Activated CD8-positive, alpha-beta memory T cell treated with anti-CD3 and anti-CD28 coated beads for 48 hours (primary cell): ENCODE measurements at regions not wholly inside any gene's neighbourhood (a gene's known extent, or its start where the extent isn't known, plus 50 kb on each side); places are given as distances from the start of the nearest gene placed in this dataset.

ENCODE experiments used
- DNase-seq, 3 experiments: peaks; one replicate each; pipeline ENCODE4 v3.0.0-alpha.2; 2020; ENCODE audit warnings: low read depth in 2 of 3, low spot score in 2 of 3

GRCh38 chr5:5804478-5805233 is 382.2 kb downstream of the ICE1 start:
- DNase-seq, result no peak

GRCh38 chr5:5800801-5801761 is 378.6 kb downstream of the ICE1 start:
- DNase-seq, result no peak

GRCh38 chr5:5799826-5800225 is 377.3 kb downstream of the ICE1 start:
- no peak for DNase-seq

GRCh38 chr5:5799229-5799628 is 376.8 kb downstream of the ICE1 start:
- DNase-seq, result no peak

- no peak for DNase-seq
These were observed 376.0 kb downstream of the ICE1 start for GRCh38 chr5:5798462-5798861.

GRCh38 chr5:5798041-5798440 is 375.6 kb downstream of the ICE1 start:
- DNase-seq, result no peak

GRCh38 chr5:5795074-5795771 is 372.7 kb downstream of the ICE1 start:
- no peak for DNase-seq

- DNase-seq, result no peak
These were observed 371.7 kb downstream of the ICE1 start for GRCh38 chr5:5794118-5794560.

- no peak for DNase-seq
These were observed 371.0 kb downstream of the ICE1 start for GRCh38 chr5:5793242-5794117.

- DNase-seq, result no peak
These were observed 369.6 kb downstream of the ICE1 start for GRCh38 chr5:5792106-5792505.

- DNase-seq, result no peak
These were observed 366.3 kb downstream of the ICE1 start for GRCh38 chr5:5788793-5789192.

GRCh38 chr5:5787373-5787772 is 364.9 kb downstream of the ICE1 start:
- no peak for DNase-seq

GRCh38 chr5:5784101-5784500 is 361.6 kb downstream of the ICE1 start:
- no peak for DNase-seq

- DNase-seq, result no peak
These were observed 360.5 kb downstream of the ICE1 start for GRCh38 chr5:5783021-5783420.

- no peak for DNase-seq
These were observed 359.9 kb downstream of the ICE1 start for GRCh38 chr5:5782402-5782801.

- DNase-seq, result no peak
These were observed 358.9 kb downstream of the ICE1 start for GRCh38 chr5:5781335-5781734.

- DNase-seq, result no peak
These were observed 357.8 kb downstream of the ICE1 start for GRCh38 chr5:5780253-5780652.

- no peak for DNase-seq
These were observed 354.5 kb downstream of the ICE1 start for GRCh38 chr5:5777013-5777412.

GRCh38 chr5:5772202-5772601 is 349.7 kb downstream of the ICE1 start:
- no peak for DNase-seq

GRCh38 chr5:5770825-5771224 is 348.3 kb downstream of the ICE1 start:
- DNase-seq, result no peak
